Embryonic facial prominence (tissue), 1 donor: ENCODE measurements at regions not wholly inside any gene's neighbourhood (a gene's known extent, or its start where the extent isn't known, plus 50 kb on each side); places are given as distances from the start of the nearest gene placed in this dataset.
"Not testable (repeated sequence)": the region's sequence is repeated elsewhere in the genome, so short reads cannot be mapped to it uniquely, and the experiment has no call there.

Experiments used
- DNase-seq: peaks from one replicate; pipeline ENCODE4 v3.0.0-alpha.2; 2016; ENCODE audit errors: extremely low spot score

GRCh38 chr3:30297112-30297511 lies 309.3 kb upstream of the TGFBR2 start:
- DNase-seq, result no peak

GRCh38 chr3:30299674-30300385 lies 306.6 kb upstream of the TGFBR2 start:
- DNase-seq, result no peak

GRCh38 chr3:30300809-30301208 lies 305.6 kb upstream of the TGFBR2 start:
- no peak for DNase-seq

- no peak for DNase-seq
Measured at GRCh38 chr3:30302027-30302426, 304.4 kb upstream of the TGFBR2 start.

GRCh38 chr3:30303770-30304169 lies 302.6 kb upstream of the TGFBR2 start:
- DNase-seq, result no peak

GRCh38 chr3:30305021-30305420 lies 301.4 kb upstream of the TGFBR2 start:
- DNase-seq, result no peak

GRCh38 chr3:30306896-30307295 lies 299.5 kb upstream of the TGFBR2 start:
- DNase-seq, result no peak

GRCh38 chr3:30307372-30307950 lies 298.9 kb upstream of the TGFBR2 start:
- no peak for DNase-seq

- no peak for DNase-seq
Measured at GRCh38 chr3:30308131-30308530, 298.3 kb upstream of the TGFBR2 start.

- no peak for DNase-seq
Measured at GRCh38 chr3:30309961-30310954, 296.1 kb upstream of the TGFBR2 start.

- DNase-seq, result no peak
Measured at GRCh38 chr3:30311781-30312180, 294.6 kb upstream of the TGFBR2 start.

- no peak for DNase-seq
Measured at GRCh38 chr3:30313840-30314239, 292.6 kb upstream of the TGFBR2 start.

- no peak for DNase-seq
Measured at GRCh38 chr3:30314757-30315325, 291.6 kb upstream of the TGFBR2 start.

- DNase-seq, result no peak
Measured at GRCh38 chr3:30315447-30315846, 291.0 kb upstream of the TGFBR2 start.

GRCh38 chr3:30317561-30317960 lies 288.8 kb upstream of the TGFBR2 start:
- no peak for DNase-seq

- no peak for DNase-seq
Measured at GRCh38 chr3:30318110-30318509, 288.3 kb upstream of the TGFBR2 start.

GRCh38 chr3:30319713-30320112 lies 286.7 kb upstream of the TGFBR2 start:
- no peak for DNase-seq

- no peak for DNase-seq
Measured at GRCh38 chr3:30320392-30320791, 286.0 kb upstream of the TGFBR2 start.

GRCh38 chr3:30321065-30321464 lies 285.3 kb upstream of the TGFBR2 start:
- DNase-seq, result no peak

GRCh38 chr3:30323649-30324048 lies 282.8 kb upstream of the TGFBR2 start:
- not testable (repeated sequence) for DNase-seq

- no peak for DNase-seq
Measured at GRCh38 chr3:30324587-30324986, 281.8 kb upstream of the TGFBR2 start.

GRCh38 chr3:30327976-30328375 lies 278.4 kb upstream of the TGFBR2 start:
- not testable (repeated sequence) for DNase-seq
